Body of pancreas (tissue), 4 donors: ENCODE measurements at regions not wholly inside any gene's neighbourhood (a gene's known extent, or its start where the extent isn't known, plus 50 kb on each side); places are given as distances from the start of the nearest gene placed in this dataset.

ENCODE experiments used
- ATAC-seq: fragments of 150-250 bp; one replicate; pipeline ENCODE4 v1.9.1; 2016
- DNase-seq, 4 donors: peaks; one replicate each; pipeline ENCODE4 v3.0.0-alpha.2; 2019
- H3K27ac ChIP-seq, 4 donors: fragments of 200-600 bp; sonication (generic); 1 replicate in 3 of 4; 2 replicates in 1 of 4; pipeline versions ENCODE4 v1.5.1 to v1.6.1; 2016 to 2019; ENCODE audit warnings: mild to moderate bottlenecking in 1 of 4, mixed read lengths in 1 of 4, moderate library complexity in 1 of 4
- H3K27me3 ChIP-seq, 2 donors: fragments of 200-600 bp; sonication (generic); one replicate each; pipeline ENCODE4 v1.6.0; 2016; ENCODE audit warnings: mild to moderate bottlenecking in 1 of 2
- H3K36me3 ChIP-seq, 2 donors: fragments of 200-600 bp; sonication (generic); replicated peaks in 1 of 2; 2 replicates each; pipeline ENCODE4 v1.5.1; 2016; ENCODE audit warnings: low read depth in 2 of 2; ENCODE audit not compliant: insufficient read depth in 1 of 2
- H3K4me1 ChIP-seq: fragments of 200-600 bp; sonication (generic); one replicate; pipeline ENCODE4 v1.6.0; 2016
- H3K4me3 ChIP-seq, 2 donors: fragments of 200-600 bp; sonication (generic); 1 replicate in 1 of 2; 2 replicates in 1 of 2; pipeline ENCODE4 v1.5.1; 2016 to 2019
- H3K9me3 ChIP-seq, 3 donors: fragments of 200-600 bp; sonication (generic); 1 replicate in 2 of 3; 2 replicates in 1 of 3; pipeline ENCODE4 v1.5.1; 2016
- CTCF ChIP-seq, 7 experiments: fragments of 450-650 bp in 4 of 7; fragments of 200-600 bp in 3 of 7; sonication (generic) in 3 of 7; IDR thresholded peaks; one replicate each; pipeline ENCODE4 v1.5.1; 2016 to 2019; ENCODE audit warnings: antibody characterized with exemption in 7 of 7
- POLR2A ChIP-seq, 3 donors: fragments of 450-650 bp; IDR thresholded peaks; one replicate each; pipeline ENCODE4 v1.6.1; 2016; ENCODE audit warnings: antibody characterized with exemption in 3 of 3, mild to moderate bottlenecking in 2 of 3
- WGBS, 2 donors: methylation state at CpG; one replicate each; pipeline ENCODE4 v1.1.5; 2017; 5-methylcytosine and 5-hydroxymethylcytosine counted together
- intact Hi-C: fragments of 100-400 bp; cut with DNase I; formaldehyde crosslinking; loops from one replicate; pipeline ENCODE4 v1.15.1; 2023

GRCh38 chr6:44712353-44713111, 325.0 kb downstream of the CDC5L start:
- Histone ChIP-seq H3K27me3 (no peaks in the 10 kb centered on the region), H3K4me1 (no peaks in the 10 kb centered on the region), H3K27ac (no peak overlapping the region), H3K4me3 (no peak overlapping the region), H3K9me3 (no peaks in the 10 kb centered on the region), H3K36me3 (no peaks in the 10 kb centered on the region)
- 53 to 54% methylated on average over 6 of the region's 6 CpGs for WGBS, 2 donors
- ATAC-seq = no peak
- no peak for DNase-seq
- TF ChIP-seq POLR2A (IDR thresholded peaks at IDR 0.05) (no peak), CTCF (IDR thresholded peaks at IDR 0.05) (no peak)
- intact Hi-C loops = no loop called here

GRCh38 chr6:44715188-44715587, 327.7 kb downstream of the CDC5L start:
- WGBS, 2 donors = 75 to 85% methylated on average over 9 of the region's 9 CpGs
- Histone ChIP-seq H3K27ac (no peak overlapping the region), H3K9me3 (no peaks in the 10 kb centered on the region), H3K4me1 (no peaks in the 10 kb centered on the region), H3K36me3 (no peaks in the 10 kb centered on the region), H3K4me3 (no peak overlapping the region), H3K27me3 (no peaks in the 10 kb centered on the region)
- intact Hi-C loops = no loop called here
- DNase-seq = no peak
- TF ChIP-seq CTCF (IDR thresholded peaks at IDR 0.05) (no peak), POLR2A (IDR thresholded peaks at IDR 0.05) (no peak)
- ATAC-seq = no peak

- no peaks in the 10 kb centered on the region for H3K4me1 ChIP-seq
- no peak for TF ChIP-seq CTCF (IDR thresholded peaks at IDR 0.05)
- TF ChIP-seq POLR2A (IDR thresholded peaks at IDR 0.05) = no peak
- intact Hi-C loops = no loop called here
- ATAC-seq (no peak), DNase-seq (no peak)
- no peaks in the 10 kb centered on the region for H3K9me3 ChIP-seq
- H3K36me3 ChIP-seq = no peaks in the 10 kb centered on the region
- WGBS, 2 donors = 67 to 76% methylated on average over 6 of the region's 6 CpGs
- H3K27me3 ChIP-seq = no peaks in the 10 kb centered on the region
- H3K27ac ChIP-seq = no peak overlapping the region
- no peak overlapping the region for H3K4me3 ChIP-seq
Measured at GRCh38 chr6:44715925-44716324, 328.4 kb downstream of the CDC5L start.

- H3K27ac ChIP-seq = no peak overlapping the region
- H3K4me3 ChIP-seq = no peak overlapping the region
- no peaks in the 10 kb centered on the region for H3K9me3 ChIP-seq
- WGBS, 2 donors = 81 to 84% methylated on average over 2 of the region's 2 CpGs
- intact Hi-C loops = no loop called here
- no peak for DNase-seq
- ATAC-seq = no peak
- TF ChIP-seq POLR2A (IDR thresholded peaks at IDR 0.05) (no peak), CTCF (IDR thresholded peaks at IDR 0.05) (no peak)
- H3K4me1 ChIP-seq = no peaks in the 10 kb centered on the region
- no peaks in the 10 kb centered on the region for H3K27me3 ChIP-seq
- no peaks in the 10 kb centered on the region for H3K36me3 ChIP-seq
Measured at GRCh38 chr6:44717431-44717830, 329.9 kb downstream of the CDC5L start.

GRCh38 chr6:44721954-44722578, 334.6 kb downstream of the CDC5L start:
- DNase-seq = no peak
- intact Hi-C loops = no loop called here
- Histone ChIP-seq H3K27ac (no peak overlapping the region), H3K36me3 (no peaks in the 10 kb centered on the region), H3K4me3 (no peak overlapping the region), H3K4me1 (no peaks in the 10 kb centered on the region), H3K27me3 (no peaks in the 10 kb centered on the region), H3K9me3 (no peaks in the 10 kb centered on the region)
- ATAC-seq = no peak
- 58 to 76% methylated on average over 2 of the region's 2 CpGs for WGBS, 2 donors
- TF ChIP-seq CTCF (IDR thresholded peaks at IDR 0.05) (no peak), POLR2A (IDR thresholded peaks at IDR 0.05) (no peak)
